ENCODE measurements at regions not wholly inside any gene's neighbourhood (a gene's known extent, or its start where the extent isn't known, plus 50 kb on each side); places are given as distances from the start of the nearest gene placed in this dataset.

DNA sequence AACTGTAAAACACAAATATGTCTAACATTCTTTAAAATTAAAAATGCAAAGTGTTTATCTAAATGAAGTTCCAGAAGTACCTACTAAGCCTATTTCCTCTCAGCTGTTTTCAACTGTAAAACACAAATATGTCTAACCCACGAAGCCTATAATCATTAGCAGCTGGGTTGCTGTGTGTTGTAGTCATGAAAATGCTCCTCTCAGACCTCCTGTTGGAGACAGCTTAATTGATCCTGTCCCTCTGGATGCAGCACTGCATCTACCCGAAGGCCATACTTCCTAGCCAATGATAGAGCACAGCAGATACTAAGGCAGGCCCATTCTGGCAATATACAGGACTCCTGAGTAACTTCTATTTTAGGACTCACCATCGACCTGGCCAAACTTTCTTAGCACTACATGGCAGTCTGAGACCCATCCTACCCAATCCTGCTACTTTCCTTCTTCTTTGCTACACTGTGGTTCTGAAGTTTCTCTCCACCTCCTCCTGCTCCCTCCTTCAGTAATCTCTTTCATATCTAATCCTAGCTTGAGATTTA, 92.5 kb upstream of the RBBP8 start:
- H3K4me3 Mint-ChIP-seq, result no peak overlapping the region
- H3K27ac Mint-ChIP-seq, result no peak overlapping the region
- H3K9me3 Mint-ChIP-seq, result no peaks in the 10 kb centered on the region
- peaks cover 0 to 2% (median 0%) of the 10 kb centered on the region in 3 donors for H3K27me3 Mint-ChIP-seq (ENCODE audit: low read depth in 3 of 3)
- H3K4me1 Mint-ChIP-seq, result no peaks in the 10 kb centered on the region
- no peak for DNase-seq
- H3K36me3 Mint-ChIP-seq, result no peaks in the 10 kb centered on the region

- H3K4me1 Mint-ChIP-seq, result no peaks in the 10 kb centered on the region
Observed at GRCh38 chr18:22841840-22842239, 91.3 kb upstream of the RBBP8 start.

GRCh38 chr18:22844190-22844589, 88.9 kb upstream of the RBBP8 start:
- no peak overlapping the region for H3K27ac Mint-ChIP-seq
- H3K9me3 Mint-ChIP-seq, result no peaks in the 10 kb centered on the region
- DNase-seq, result no peak
- H3K4me1 Mint-ChIP-seq, result no peaks in the 10 kb centered on the region
- H3K27me3 Mint-ChIP-seq (ENCODE audit: low read depth in 3 of 3), result peaks cover 0 to 2% (median 0%) of the 10 kb centered on the region in 3 donors
- no peak overlapping the region for H3K4me3 Mint-ChIP-seq
- no peaks in the 10 kb centered on the region for H3K36me3 Mint-ChIP-seq

More at GRCh38 chr18:22841840-22842239, 91.3 kb upstream of the RBBP8 start:
- no peak for DNase-seq
- H3K9me3 Mint-ChIP-seq, result no peaks in the 10 kb centered on the region
- H3K27me3 Mint-ChIP-seq (ENCODE audit: low read depth in 3 of 3), result peaks cover 0 to 2% (median 0%) of the 10 kb centered on the region in 3 donors
- no peak overlapping the region for H3K27ac Mint-ChIP-seq
- H3K4me3 Mint-ChIP-seq, result no peak overlapping the region
- H3K36me3 Mint-ChIP-seq, result no peaks in the 10 kb centered on the region

DNA sequence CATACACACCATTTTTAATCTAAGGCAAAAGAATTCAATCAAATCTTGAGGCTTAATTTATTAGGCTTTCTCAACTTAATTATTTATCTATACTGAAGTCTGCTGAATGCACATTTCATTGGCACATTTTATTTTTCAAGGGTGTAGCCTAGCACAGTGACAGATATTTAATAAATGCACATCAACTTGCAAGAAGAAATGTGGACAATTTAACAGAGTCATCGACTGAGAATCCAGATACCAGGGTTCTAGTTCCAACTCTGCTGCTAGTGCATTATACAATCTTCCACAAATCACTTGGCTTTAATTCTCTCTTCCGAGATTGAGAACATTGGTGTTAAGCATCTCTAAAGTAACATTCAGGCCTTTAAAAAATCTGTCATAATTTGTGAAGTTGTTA, 88.5 kb upstream of the RBBP8 start:
- Mint-ChIP-seq H3K27me3 (ENCODE audit: low read depth in 3 of 3) (peaks cover 0 to 2% (median 0%) of the 10 kb centered on the region in 3 donors), H3K27ac (no peak overlapping the region), H3K9me3 (no peaks in the 10 kb centered on the region), H3K4me3 (no peak overlapping the region), H3K4me1 (no peaks in the 10 kb centered on the region), H3K36me3 (no peaks in the 10 kb centered on the region)
- DNase-seq, result no peak

GRCh38 chr18:22846088-22846683, 86.9 kb upstream of the RBBP8 start:
- no peaks in the 10 kb centered on the region for H3K36me3 Mint-ChIP-seq
- no peak for DNase-seq
- no peaks in the 10 kb centered on the region for H3K4me1 Mint-ChIP-seq
- H3K27ac Mint-ChIP-seq, result no peak overlapping the region
- no peak overlapping the region for H3K4me3 Mint-ChIP-seq
- H3K9me3 Mint-ChIP-seq, result no peaks in the 10 kb centered on the region
- H3K27me3 Mint-ChIP-seq (ENCODE audit: low read depth in 3 of 3), result peaks cover 0 to 2% (median 0%) of the 10 kb centered on the region in 3 donors

- no peak for DNase-seq
- Mint-ChIP-seq H3K27me3 (ENCODE audit: low read depth in 3 of 3) (peaks cover 0 to 4% (median 0%) of the 10 kb centered on the region in 3 donors), H3K36me3 (no peaks in the 10 kb centered on the region), H3K27ac (no peak overlapping the region), H3K9me3 (no peaks in the 10 kb centered on the region), H3K4me3 (no peak overlapping the region), H3K4me1 (no peaks in the 10 kb centered on the region)
Observed at GRCh38 chr18:22846697-22847096, 86.4 kb upstream of the RBBP8 start.

- H3K27me3 Mint-ChIP-seq (ENCODE audit: low read depth in 3 of 3), result peaks cover 0 to 7% (median 0%) of the 10 kb centered on the region in 3 donors
- H3K4me3 Mint-ChIP-seq, result no peak overlapping the region
- H3K9me3 Mint-ChIP-seq, result no peaks in the 10 kb centered on the region
- no peaks in the 10 kb centered on the region for H3K4me1 Mint-ChIP-seq
- no peak for DNase-seq
- no peak overlapping the region for H3K27ac Mint-ChIP-seq
- H3K36me3 Mint-ChIP-seq, result no peaks in the 10 kb centered on the region
Observed at GRCh38 chr18:22847392-22847791, 85.7 kb upstream of the RBBP8 start.

GRCh38 chr18:22847867-22848451, 85.2 kb upstream of the RBBP8 start:
- H3K27me3 Mint-ChIP-seq (ENCODE audit: low read depth in 3 of 3), result peaks cover 0 to 7% (median 0%) of the 10 kb centered on the region in 3 donors
- no peaks in the 10 kb centered on the region for H3K9me3 Mint-ChIP-seq
- H3K27ac Mint-ChIP-seq, result no peak overlapping the region
- H3K4me1 Mint-ChIP-seq, result no peaks in the 10 kb centered on the region
- H3K4me3 Mint-ChIP-seq, result no peak overlapping the region
- no peaks in the 10 kb centered on the region for H3K36me3 Mint-ChIP-seq
- DNase-seq, result no peak

DNA sequence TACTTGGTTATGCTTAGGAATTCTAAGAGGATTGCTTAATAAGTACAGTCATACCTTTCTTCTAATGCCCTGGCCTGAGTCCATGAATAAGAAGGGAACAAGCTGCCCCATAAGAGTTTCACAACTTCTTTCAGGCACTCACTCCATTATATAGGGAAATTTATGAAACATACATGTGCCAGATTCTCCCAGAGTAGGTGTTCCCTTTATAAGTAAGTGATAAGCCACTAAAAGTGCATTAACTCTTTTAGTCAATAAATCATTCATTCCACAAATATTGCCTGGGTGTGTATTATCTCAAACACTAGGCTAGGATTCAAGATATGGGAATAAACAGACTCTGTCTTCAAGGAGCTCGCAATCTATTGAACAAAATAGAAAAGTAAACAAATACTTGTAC, 84.5 kb upstream of the RBBP8 start:
- H3K36me3 Mint-ChIP-seq, result no peaks in the 10 kb centered on the region
- H3K27me3 Mint-ChIP-seq (ENCODE audit: low read depth in 3 of 3), result peaks cover 0 to 7% (median 0%) of the 10 kb centered on the region in 3 donors
- no peak for DNase-seq
- no peaks in the 10 kb centered on the region for H3K4me1 Mint-ChIP-seq
- H3K4me3 Mint-ChIP-seq, result no peak overlapping the region
- no peak overlapping the region for H3K27ac Mint-ChIP-seq
- H3K9me3 Mint-ChIP-seq, result no peaks in the 10 kb centered on the region

GRCh38 chr18:22856870-22857269, 76.3 kb upstream of the RBBP8 start:
- no peaks in the 10 kb centered on the region for H3K4me1 Mint-ChIP-seq
- H3K27me3 Mint-ChIP-seq (ENCODE audit: low read depth in 3 of 3), result peaks cover 4 to 18% (median 13%) of the 10 kb centered on the region in 3 donors
- no peak overlapping the region for H3K4me3 Mint-ChIP-seq
- no peak for DNase-seq
- H3K36me3 Mint-ChIP-seq, result no peaks in the 10 kb centered on the region
- no peak overlapping the region for H3K27ac Mint-ChIP-seq
- H3K9me3 Mint-ChIP-seq, result peaks cover 0 to 2% (median 0%) of the 10 kb centered on the region in 6 donors

DNA sequence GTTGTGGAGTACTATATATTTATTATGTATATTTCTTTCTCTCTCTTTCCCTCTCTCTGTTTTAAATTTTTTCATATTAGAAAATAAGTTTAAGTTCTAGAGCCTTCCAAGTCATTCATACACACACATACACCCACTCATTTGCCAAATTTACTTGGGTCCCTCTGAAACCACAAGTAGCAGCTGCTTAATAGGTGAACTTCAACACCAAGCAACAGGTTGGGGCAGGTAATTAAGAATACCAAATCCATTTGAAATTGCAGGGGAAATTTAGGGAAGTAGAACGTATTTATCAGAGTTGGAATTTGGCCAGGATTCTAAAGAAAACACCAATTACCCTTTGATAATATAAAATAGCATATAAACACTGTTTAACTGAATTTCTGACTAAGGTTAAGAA, 75.0 kb upstream of the RBBP8 start:
- Mint-ChIP-seq H3K27me3 (ENCODE audit: low read depth in 3 of 3) (peaks cover 4 to 19% (median 13%) of the 10 kb centered on the region in 3 donors), H3K36me3 (no peaks in the 10 kb centered on the region), H3K4me3 (no peak overlapping the region), H3K9me3 (peaks cover 0 to 2% (median 0%) of the 10 kb centered on the region in 6 donors), H3K27ac (no peak overlapping the region), H3K4me1 (no peaks in the 10 kb centered on the region)
- no peak for DNase-seq

GRCh38 chr18:22860807-22861206, 72.3 kb upstream of the RBBP8 start:
- H3K4me1 Mint-ChIP-seq, result no peaks in the 10 kb centered on the region
- H3K36me3 Mint-ChIP-seq, result no peaks in the 10 kb centered on the region
- H3K4me3 Mint-ChIP-seq, result no peak overlapping the region
- H3K9me3 Mint-ChIP-seq, result peaks cover 0 to 2% (median 0%) of the 10 kb centered on the region in 6 donors
- H3K27ac Mint-ChIP-seq, result no peak overlapping the region
- DNase-seq, result no peak
- peaks cover 14 to 18% (median 15%) of the 10 kb centered on the region in 3 donors for H3K27me3 Mint-ChIP-seq (ENCODE audit: low read depth in 3 of 3)

GRCh38 chr18:22865354-22866116, 67.6 kb upstream of the RBBP8 start:
- no peaks in the 10 kb centered on the region for H3K36me3 Mint-ChIP-seq
- H3K4me1 Mint-ChIP-seq, result no peaks in the 10 kb centered on the region
- peaks cover 0 to 2% (median 0%) of the 10 kb centered on the region in 6 donors for H3K9me3 Mint-ChIP-seq

DNA sequence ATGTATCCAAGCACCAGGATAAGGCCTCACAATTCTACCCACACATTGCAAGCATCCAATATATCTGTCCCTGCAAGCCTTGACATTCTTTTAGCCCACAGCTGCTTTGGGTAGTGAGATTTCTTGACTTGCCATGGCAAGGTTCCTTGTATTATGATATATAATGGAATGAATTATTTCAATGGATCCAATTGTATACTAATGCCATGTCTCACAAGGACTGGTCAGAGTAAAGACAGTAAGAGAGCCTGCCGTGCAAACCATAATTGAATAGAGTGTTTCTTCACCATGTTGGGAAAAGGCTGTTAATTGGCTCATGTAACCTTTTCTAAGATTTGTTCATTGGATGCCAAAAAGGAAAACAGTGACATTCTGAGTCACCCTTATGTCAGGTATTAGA, 64.3 kb upstream of the RBBP8 start:
- H3K4me1 Mint-ChIP-seq, result peaks cover 12 to 15% of the 10 kb centered on the region in 2 donors
- no peaks in the 10 kb centered on the region for H3K36me3 Mint-ChIP-seq
- H3K27ac Mint-ChIP-seq, result no peak overlapping the region
- no peak overlapping the region for H3K4me3 Mint-ChIP-seq
- H3K27me3 Mint-ChIP-seq (ENCODE audit: low read depth in 3 of 3), result peaks cover 3 to 6% (median 6%) of the 10 kb centered on the region in 3 donors
- DNase-seq, result no peak
- no peaks in the 10 kb centered on the region for H3K9me3 Mint-ChIP-seq

More at GRCh38 chr18:22865354-22866116, 67.6 kb upstream of the RBBP8 start:
- Mint-ChIP-seq H3K27ac (no peak overlapping the region), H3K4me3 (no peak overlapping the region), H3K27me3 (ENCODE audit: low read depth in 3 of 3) (peaks cover 7 to 12% (median 12%) of the 10 kb centered on the region in 3 donors)
- no peak for DNase-seq
